ENCODE measurements at regions not wholly inside any gene's neighbourhood (a gene's known extent, or its start where the extent isn't known, plus 50 kb on each side); places are given as distances from the start of the nearest gene placed in this dataset.

DNA sequence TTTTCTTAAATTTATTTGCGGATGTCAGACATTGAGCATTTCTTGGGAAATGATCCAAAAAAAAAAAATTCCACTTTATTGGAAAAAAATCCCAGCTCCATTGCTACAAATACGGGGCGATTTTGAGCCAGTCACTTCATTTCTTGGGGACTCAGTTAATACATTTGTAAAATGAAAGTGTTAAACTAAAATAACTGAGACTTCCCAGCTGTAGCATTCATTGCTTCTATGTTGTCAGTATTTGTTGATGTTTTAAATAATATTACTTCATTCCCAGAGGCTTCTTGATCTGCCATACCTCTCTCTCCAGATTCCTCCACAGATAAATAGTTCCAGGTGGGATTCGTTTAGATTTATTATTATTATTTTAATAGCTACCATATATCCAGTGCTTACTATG is 77.1 kb upstream of the HS3ST3A1 start:
- 77% methylated on average over 4 of the region's 4 CpGs for WGBS
- no peak for DNase-seq (ENCODE audit: low spot score)
- H3K27ac ChIP-seq (ENCODE audit: low read depth in 1 of 2, low read length in 2 of 2) = no peak overlapping the region

DNA sequence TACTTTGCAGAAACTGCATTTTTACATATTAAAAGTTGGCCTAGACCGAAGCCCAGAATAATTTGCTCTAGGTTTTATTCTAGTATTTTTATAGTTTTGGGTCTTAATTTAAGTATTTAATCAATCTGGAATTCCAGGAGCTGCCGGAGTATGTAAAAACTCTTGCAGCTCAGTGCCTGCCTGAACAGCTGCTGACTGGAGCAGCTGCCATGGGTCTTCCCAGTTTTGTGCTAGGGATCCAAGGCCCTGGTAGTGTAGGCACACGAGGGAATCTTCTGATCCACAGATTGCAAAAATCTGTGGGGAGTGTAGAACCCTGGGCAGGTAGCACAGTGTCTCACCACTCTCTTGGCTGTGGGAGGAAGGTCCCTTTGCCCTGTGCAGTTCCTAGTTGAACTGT is 87.0 kb upstream of the HS3ST3A1 start:
- whole genome bisulfite sequencing = 81% methylated on average over 3 of the region's 3 CpGs
- no peak for DNase-seq (ENCODE audit: low spot score)
- no peaks in the 10 kb centered on the region for H3K27me3 ChIP-seq (ENCODE audit: control insufficient read depth in 4 of 4, insufficient read depth in 4 of 4, low read length in 3 of 4)
- no peak overlapping the region for H3K27ac ChIP-seq (ENCODE audit: low read depth in 1 of 2, low read length in 2 of 2)
- no peaks in the 10 kb centered on the region for H3K36me3 ChIP-seq (ENCODE audit: control insufficient read depth in 4 of 4, insufficient read depth in 3 of 4, low read depth in 1 of 4, low read length in 3 of 4)
- peaks cover 0 to 2% (median under 1%) of the 10 kb centered on the region in 4 donors for H3K9me3 ChIP-seq (ENCODE audit: control insufficient read depth in 4 of 4, low read length in 3 of 4)
- H3K4me1 ChIP-seq (ENCODE audit: control insufficient read depth in 4 of 4, insufficient read depth in 4 of 4, low read length in 3 of 4) = no peaks in the 10 kb centered on the region
- H3K4me3 ChIP-seq (ENCODE audit: low read depth in 1 of 3, low read length in 3 of 3) = no peak overlapping the region
- H3K9ac ChIP-seq (ENCODE audit: low read depth in 1 of 2, low read length in 2 of 2) = no peak overlapping the region
- no peak for TF ChIP-seq RAD21 (IDR thresholded peaks at IDR 0.05)
- TF ChIP-seq FOXA2 (IDR thresholded peaks at IDR 0.05) = no peak
- TF ChIP-seq NR2F2 (IDR thresholded peaks at IDR 0.05) = no peak
- TF ChIP-seq, protein P1, sequence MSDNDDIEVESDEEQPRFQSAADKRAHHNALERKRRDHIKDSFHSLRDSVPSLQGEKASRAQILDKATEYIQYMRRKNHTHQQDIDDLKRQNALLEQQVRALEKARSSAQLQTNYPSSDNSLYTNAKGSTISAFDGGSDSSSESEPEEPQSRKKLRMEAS (IDR thresholded peaks at IDR 0.05) = no peak
- no peak for TF ChIP-seq HNF4G (IDR thresholded peaks at IDR 0.05)
- TF ChIP-seq, protein P2, sequence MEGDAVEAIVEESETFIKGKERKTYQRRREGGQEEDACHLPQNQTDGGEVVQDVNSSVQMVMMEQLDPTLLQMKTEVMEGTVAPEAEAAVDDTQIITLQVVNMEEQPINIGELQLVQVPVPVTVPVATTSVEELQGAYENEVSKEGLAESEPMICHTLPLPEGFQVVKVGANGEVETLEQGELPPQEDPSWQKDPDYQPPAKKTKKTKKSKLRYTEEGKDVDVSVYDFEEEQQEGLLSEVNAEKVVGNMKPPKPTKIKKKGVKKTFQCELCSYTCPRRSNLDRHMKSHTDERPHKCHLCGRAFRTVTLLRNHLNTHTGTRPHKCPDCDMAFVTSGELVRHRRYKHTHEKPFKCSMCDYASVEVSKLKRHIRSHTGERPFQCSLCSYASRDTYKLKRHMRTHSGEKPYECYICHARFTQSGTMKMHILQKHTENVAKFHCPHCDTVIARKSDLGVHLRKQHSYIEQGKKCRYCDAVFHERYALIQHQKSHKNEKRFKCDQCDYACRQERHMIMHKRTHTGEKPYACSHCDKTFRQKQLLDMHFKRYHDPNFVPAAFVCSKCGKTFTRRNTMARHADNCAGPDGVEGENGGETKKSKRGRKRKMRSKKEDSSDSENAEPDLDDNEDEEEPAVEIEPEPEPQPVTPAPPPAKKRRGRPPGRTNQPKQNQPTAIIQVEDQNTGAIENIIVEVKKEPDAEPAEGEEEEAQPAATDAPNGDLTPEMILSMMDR (IDR thresholded peaks at IDR 0.05; ENCODE audit: low read depth, low read length, missing input control) = no peak
- no peak for TF ChIP-seq SP1 (IDR thresholded peaks at IDR 0.05)
- TF ChIP-seq, protein P3, sequence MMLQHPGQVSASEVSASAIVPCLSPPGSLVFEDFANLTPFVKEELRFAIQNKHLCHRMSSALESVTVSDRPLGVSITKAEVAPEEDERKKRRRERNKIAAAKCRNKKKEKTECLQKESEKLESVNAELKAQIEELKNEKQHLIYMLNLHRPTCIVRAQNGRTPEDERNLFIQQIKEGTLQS (IDR thresholded peaks at IDR 0.05) = no peak
- TF ChIP-seq, protein P4, sequence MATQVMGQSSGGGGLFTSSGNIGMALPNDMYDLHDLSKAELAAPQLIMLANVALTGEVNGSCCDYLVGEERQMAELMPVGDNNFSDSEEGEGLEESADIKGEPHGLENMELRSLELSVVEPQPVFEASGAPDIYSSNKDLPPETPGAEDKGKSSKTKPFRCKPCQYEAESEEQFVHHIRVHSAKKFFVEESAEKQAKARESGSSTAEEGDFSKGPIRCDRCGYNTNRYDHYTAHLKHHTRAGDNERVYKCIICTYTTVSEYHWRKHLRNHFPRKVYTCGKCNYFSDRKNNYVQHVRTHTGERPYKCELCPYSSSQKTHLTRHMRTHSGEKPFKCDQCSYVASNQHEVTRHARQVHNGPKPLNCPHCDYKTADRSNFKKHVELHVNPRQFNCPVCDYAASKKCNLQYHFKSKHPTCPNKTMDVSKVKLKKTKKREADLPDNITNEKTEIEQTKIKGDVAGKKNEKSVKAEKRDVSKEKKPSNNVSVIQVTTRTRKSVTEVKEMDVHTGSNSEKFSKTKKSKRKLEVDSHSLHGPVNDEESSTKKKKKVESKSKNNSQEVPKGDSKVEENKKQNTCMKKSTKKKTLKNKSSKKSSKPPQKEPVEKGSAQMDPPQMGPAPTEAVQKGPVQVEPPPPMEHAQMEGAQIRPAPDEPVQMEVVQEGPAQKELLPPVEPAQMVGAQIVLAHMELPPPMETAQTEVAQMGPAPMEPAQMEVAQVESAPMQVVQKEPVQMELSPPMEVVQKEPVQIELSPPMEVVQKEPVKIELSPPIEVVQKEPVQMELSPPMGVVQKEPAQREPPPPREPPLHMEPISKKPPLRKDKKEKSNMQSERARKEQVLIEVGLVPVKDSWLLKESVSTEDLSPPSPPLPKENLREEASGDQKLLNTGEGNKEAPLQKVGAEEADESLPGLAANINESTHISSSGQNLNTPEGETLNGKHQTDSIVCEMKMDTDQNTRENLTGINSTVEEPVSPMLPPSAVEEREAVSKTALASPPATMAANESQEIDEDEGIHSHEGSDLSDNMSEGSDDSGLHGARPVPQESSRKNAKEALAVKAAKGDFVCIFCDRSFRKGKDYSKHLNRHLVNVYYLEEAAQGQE (IDR thresholded peaks at IDR 0.05) = no peak
- TF ChIP-seq HNF4A (conservative IDR thresholded peaks at IDR 0.05) = no peak

More for the DNA sequence above, 77.1 kb upstream of the HS3ST3A1 start:
- Histone ChIP-seq H3K4me3 (ENCODE audit: low read depth in 1 of 3, low read length in 3 of 3) (no peak overlapping the region), H3K9me3 (ENCODE audit: control insufficient read depth in 4 of 4, low read length in 3 of 4) (no peaks in the 10 kb centered on the region), H3K36me3 (ENCODE audit: control insufficient read depth in 4 of 4, insufficient read depth in 3 of 4, low read depth in 1 of 4, low read length in 3 of 4) (no peaks in the 10 kb centered on the region), H3K9ac (ENCODE audit: low read depth in 1 of 2, low read length in 2 of 2) (no peak overlapping the region), H3K4me1 (ENCODE audit: control insufficient read depth in 4 of 4, insufficient read depth in 4 of 4, low read length in 3 of 4) (no peaks in the 10 kb centered on the region), H3K27me3 (ENCODE audit: control insufficient read depth in 4 of 4, insufficient read depth in 4 of 4, low read length in 3 of 4) (no peaks in the 10 kb centered on the region)
- TF ChIP-seq JUND (IDR thresholded peaks at IDR 0.05) (no peak), HNF4G (IDR thresholded peaks at IDR 0.05) (no peak), TAF1 (conservative IDR thresholded peaks at IDR 0.05) (no peak), EGR1 (IDR thresholded peaks at IDR 0.05; ENCODE audit: low read depth in 2 of 2) (no peak), SP1 (IDR thresholded peaks at IDR 0.05) (no peak), YY1 (IDR thresholded peaks at IDR 0.05) (no peak), GABPA (IDR thresholded peaks at IDR 0.05 in 1 of 2, conservative IDR thresholded peaks at IDR 0.05 in 1 of 2) (no peak), NR2F2 (IDR thresholded peaks at IDR 0.05) (no peak)
- TF ChIP-seq, protein P3 (IDR thresholded peaks at IDR 0.05) = no peak
- TF ChIP-seq, protein P5, sequence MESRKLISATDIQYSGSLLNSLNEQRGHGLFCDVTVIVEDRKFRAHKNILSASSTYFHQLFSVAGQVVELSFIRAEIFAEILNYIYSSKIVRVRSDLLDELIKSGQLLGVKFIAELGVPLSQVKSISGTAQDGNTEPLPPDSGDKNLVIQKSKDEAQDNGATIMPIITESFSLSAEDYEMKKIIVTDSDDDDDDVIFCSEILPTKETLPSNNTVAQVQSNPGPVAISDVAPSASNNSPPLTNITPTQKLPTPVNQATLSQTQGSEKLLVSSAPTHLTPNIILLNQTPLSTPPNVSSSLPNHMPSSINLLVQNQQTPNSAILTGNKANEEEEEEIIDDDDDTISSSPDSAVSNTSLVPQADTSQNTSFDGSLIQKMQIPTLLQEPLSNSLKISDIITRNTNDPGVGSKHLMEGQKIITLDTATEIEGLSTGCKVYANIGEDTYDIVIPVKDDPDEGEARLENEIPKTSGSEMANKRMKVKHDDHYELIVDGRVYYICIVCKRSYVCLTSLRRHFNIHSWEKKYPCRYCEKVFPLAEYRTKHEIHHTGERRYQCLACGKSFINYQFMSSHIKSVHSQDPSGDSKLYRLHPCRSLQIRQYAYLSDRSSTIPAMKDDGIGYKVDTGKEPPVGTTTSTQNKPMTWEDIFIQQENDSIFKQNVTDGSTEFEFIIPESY (IDR thresholded peaks at IDR 0.05) = no peak
- TF ChIP-seq, protein P4 (IDR thresholded peaks at IDR 0.05) = no peak
- TF ChIP-seq, protein P1 (IDR thresholded peaks at IDR 0.05) = no peak
